ENCODE measurements at regions not wholly inside any gene's neighbourhood (a gene's known extent, or its start where the extent isn't known, plus 50 kb on each side); places are given as distances from the start of the nearest gene placed in this dataset.

DNA sequence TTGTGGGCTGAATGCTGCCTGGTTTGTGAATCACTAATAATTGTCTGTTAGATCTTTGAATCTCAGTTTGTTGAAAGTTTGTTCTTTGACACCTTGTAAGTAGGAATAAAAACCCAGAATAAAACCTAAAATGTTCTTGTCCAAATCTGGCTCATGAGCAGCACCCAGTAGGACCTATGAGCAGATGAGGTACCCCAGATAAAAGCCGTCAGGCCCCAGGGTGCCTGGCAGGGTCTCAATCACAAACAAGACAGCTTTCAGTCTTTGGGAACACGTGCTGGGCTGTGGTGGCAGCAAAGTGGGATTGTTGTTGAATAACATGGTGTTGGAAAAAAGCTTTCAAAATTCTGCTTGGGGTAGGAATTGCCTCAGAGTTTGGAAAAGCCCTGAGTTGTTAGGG, 52.1 kb upstream of the ECI2 start:
- no peak for DNase-seq (ENCODE audit: low read depth)

DNA sequence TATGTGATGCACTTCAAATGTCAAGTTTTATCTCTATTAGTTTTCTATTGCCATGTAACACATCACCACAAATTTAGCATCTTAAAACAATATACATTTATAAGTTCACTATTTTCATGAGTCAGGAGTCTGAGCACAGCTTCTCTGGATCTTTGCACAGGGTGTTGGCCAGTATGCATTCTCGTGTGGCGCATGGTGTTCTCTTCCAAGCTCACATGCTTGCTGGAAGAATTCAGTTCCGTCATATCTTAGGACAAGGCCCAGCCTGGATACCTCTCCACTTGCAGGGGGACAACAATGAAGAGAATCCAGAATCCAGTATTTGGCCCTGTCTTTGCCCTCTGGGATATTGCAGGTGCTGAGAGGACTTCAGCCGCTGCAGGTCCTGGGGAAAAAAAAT, 51.0 kb upstream of the ECI2 start:
- no peak for DNase-seq (ENCODE audit: low read depth)

DNA sequence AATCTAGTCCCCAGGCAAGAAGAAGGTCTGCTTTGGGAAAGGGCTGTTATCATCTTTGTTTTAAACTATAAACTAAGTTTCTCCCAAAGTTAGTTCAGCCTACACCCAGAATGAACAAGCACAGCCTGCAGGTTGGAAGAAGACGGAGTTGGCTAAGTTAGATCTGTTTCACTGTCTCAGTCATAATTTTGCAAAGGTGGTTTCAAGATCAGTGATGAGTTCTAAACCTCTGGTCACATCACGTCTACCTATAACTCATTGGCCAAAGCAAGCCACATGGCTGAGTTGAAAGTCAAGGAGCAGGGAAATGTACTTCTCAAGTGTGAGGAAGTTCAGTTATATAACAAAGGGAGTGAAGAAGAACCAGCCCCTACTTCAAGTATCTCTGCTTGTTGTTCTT, 50.5 kb upstream of the ECI2 start:
- DNase-seq (ENCODE audit: low read depth) = no peak

DNA sequence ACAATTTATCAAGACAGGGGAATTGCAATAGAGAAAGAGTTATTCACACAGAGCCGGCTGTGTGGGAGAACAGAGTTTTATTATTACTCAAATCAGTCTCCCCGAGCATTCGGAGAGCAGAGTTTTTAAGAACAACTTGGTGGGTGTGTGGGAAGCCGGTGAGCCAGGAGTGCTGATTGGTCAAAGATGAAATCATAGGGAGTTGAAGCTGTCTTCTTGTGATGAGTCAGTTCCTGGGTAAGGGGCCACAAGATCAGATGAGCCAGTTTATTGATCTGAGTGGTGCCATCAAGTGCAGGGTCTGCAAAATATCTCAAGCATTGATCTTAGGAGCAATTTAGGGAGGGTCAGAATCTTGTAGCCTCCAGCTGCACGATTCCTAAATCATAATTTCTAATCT, 50.0 kb upstream of the ECI2 start:
- DNase-seq (ENCODE audit: low read depth) = no peak
